D721Med (cell line): ENCODE measurements at regions not wholly inside any gene's neighbourhood (a gene's known extent, or its start where the extent isn't known, plus 50 kb on each side); places are given as distances from the start of the nearest gene placed in this dataset.

ENCODE experiments used
- DNase-seq: peaks from one replicate; pipeline ENCODE4 v3.0.0; 2011; ENCODE audit warnings: low spot score; ENCODE audit not compliant: insufficient read length
- FAIRE-seq: peaks from 2 replicates; lab custom pipeline; 2011; peaks lifted over from hg19 to GRCh38; lab: Jason Lieb, UNC
- CTCF ChIP-seq: IDR thresholded peaks from 2 replicates; pipeline ENCODE4 v1.5.1; 2012; ENCODE audit warnings: mild to moderate bottlenecking, control low read depth; ENCODE audit not compliant: insufficient read depth; ENCODE audit errors: missing control alignments

GRCh38 chr16:35711958-35712357 lies 2252.5 kb downstream of the TP53TG3F start:
- no peak for FAIRE-seq
- TF ChIP-seq CTCF, result no peak
- no peak for DNase-seq

DNA sequence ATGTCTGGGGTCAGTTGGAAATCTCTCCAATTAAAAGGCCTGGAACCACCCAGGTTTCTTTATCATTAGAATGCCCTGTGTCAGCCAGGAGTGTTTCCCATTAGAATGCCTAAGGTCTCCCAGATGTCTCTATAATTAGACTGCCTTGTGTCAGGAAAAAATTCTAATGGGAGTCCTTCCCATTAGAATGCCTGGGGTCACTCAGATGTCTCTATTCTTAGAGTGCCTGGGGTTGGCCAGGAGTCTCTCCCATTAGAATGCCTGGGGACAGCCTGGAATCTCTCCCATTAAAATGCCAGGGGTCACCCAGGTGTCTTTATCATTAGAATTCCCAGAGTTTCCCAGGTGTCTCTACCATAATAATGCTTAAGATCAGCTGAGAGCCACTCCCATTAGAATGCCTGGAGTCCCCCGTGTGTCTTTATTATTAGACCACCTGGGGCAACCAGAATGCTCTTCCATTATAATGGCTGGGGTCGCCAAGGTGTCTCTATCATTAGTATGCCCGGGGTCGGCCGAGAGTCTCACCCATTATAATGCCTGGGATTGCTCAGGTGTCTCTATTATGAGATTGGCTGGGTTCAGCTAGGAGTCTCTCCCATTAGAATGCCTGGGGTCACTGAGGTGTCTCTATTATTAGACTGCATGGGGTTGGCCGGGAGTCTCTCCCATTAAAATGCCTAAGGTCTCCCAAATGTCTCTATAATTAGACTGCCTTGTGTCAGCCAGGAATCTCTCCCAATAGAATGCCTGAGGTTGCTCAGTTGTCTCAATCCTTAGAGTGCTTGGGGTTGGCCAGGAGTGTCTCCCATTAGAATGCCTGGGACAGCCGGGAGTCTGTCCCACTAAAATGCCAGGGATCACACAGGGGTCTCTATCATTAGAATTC lies 2254.6 kb downstream of the TP53TG3F start:
- no peak for DNase-seq
- FAIRE-seq, result no peak
- TF ChIP-seq CTCF, result no peak

DNA sequence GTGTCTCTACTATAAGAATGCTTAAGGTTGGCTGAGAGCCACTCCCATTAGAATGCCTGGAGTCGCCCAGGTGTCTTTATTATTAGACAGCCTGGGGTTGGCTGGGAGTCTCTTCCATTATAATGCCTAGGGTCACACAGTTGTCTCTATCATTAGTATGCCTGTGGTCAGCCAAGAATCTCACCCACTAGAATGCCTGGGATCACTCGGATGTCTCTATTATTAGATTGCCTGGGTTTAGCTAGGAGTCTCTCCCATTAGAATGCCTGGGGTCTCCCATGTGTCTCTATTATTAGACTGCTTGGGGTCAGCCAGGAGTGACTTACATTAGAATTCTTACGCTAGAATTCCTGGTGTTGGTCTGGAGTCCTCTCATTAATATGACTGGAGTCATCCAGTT lies 2255.3 kb downstream of the TP53TG3F start:
- FAIRE-seq (no peak), DNase-seq (no peak)
- TF ChIP-seq CTCF, result no peak

DNA sequence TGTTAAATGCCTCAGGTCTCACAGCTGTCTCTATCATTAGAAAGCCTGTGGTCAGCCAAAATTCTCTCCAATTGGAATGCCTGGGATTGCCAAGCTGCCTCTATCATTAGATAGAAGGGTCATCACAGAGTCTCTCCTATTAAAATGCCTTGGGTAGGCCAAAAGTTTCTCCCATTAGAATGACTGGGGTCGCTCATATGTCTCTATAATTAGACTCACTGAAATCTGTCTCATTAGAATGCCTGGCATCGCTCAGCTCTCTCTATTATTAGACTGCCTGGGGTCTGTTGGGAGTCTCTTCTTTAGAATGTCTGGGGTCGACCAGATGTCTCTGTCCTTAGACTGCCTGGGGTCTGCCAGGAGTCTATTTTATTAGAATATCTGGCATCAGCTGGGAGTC lies 2265.1 kb downstream of the TP53TG3F start:
- DNase-seq (no peak), FAIRE-seq (no peak)
- no peak for TF ChIP-seq CTCF

- FAIRE-seq, result no peak
These were observed 2266.5 kb downstream of the TP53TG3F start for GRCh38 chr16:35725949-35726348.

DNA sequence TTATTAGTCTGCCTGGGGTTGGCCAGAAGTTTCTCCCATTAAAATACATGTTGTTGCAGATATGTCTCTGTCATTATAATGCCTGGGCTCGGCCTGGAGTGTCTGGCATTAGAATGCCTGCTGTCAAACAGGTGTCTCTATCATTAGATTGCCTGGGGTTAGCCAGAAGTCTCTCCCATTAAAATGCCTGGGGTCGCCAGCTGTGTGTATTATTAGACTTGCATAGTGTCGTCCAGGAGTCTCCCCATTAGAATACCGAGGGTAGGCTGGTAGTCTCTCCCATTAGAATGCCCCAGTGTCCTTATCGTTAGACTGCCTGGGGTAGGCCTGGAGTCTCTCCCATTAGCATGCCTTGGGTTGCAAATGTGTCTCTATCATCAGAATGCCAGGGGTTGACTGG lies 2270.8 kb downstream of the TP53TG3F start:
- FAIRE-seq, result no peak
- DNase-seq, result no peak

More at GRCh38 chr16:35725949-35726348, 2266.5 kb downstream of the TP53TG3F start:
- DNase-seq, result no peak
- no peak for TF ChIP-seq CTCF

More for the DNA sequence above, 2270.8 kb downstream of the TP53TG3F start:
- TF ChIP-seq CTCF, result no peak
